OCI-LY3 (cell line): ENCODE measurements at regions not wholly inside any gene's neighbourhood (a gene's known extent, or its start where the extent isn't known, plus 50 kb on each side); places are given as distances from the start of the nearest gene placed in this dataset.

ENCODE experiments used
- EZH2phosphoT487 ChIP-seq: fragments of 200-600 bp; shearing (Covaris generic); IDR thresholded peaks from 2 replicates; pipeline ENCODE4 v1.6.1; 2018; ENCODE audit warnings: antibody characterized with exemption, mixed run types, low read depth
- TF ChIP-seq, protein P1 (sequence below): fragments of 200-600, 300-600 bp; sonication (generic); IDR thresholded peaks from 2 replicates; pipeline ENCODE4 v1.5.1; 2014; ENCODE audit warnings: antibody characterized with exemption, low read length, low read depth

DNA sequence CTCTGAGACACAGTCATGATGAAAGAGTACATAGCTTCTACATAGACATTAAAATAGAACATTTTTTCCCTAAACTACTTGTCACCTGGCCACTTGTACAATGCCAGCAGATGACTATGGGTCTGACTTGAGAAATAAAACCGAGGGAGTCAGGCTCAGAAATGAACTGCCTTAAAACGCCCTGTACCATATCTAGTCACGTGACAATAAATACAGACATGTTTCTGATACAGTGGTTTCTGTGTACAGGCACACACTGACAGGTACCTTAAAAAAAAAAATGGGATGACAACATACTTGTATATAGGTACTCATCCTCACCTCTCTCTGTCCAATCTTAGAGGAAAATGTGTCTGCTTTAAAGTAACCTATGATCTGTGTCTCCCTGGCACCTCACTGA, 144.1 kb downstream of the SH3BGRL2 start:
- TF ChIP-seq, protein P1, sequence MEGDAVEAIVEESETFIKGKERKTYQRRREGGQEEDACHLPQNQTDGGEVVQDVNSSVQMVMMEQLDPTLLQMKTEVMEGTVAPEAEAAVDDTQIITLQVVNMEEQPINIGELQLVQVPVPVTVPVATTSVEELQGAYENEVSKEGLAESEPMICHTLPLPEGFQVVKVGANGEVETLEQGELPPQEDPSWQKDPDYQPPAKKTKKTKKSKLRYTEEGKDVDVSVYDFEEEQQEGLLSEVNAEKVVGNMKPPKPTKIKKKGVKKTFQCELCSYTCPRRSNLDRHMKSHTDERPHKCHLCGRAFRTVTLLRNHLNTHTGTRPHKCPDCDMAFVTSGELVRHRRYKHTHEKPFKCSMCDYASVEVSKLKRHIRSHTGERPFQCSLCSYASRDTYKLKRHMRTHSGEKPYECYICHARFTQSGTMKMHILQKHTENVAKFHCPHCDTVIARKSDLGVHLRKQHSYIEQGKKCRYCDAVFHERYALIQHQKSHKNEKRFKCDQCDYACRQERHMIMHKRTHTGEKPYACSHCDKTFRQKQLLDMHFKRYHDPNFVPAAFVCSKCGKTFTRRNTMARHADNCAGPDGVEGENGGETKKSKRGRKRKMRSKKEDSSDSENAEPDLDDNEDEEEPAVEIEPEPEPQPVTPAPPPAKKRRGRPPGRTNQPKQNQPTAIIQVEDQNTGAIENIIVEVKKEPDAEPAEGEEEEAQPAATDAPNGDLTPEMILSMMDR: no peak
- TF ChIP-seq EZH2phosphoT487: no peak
